ENCODE measurements at regions not wholly inside any gene's neighbourhood (a gene's known extent, or its start where the extent isn't known, plus 50 kb on each side); places are given as distances from the start of the nearest gene placed in this dataset.

- Histone ChIP-seq H3K36me3 (replicated peaks in 1 of 2; ENCODE audit: control insufficient read depth in 2 of 2, insufficient read depth in 2 of 2, low read length in 2 of 2) (no peaks in the 10 kb centered on the region), H3K4me2 (ENCODE audit: insufficient read depth, low read length, poor library complexity, severe bottlenecking) (no peak overlapping the region), H3K23ac (ENCODE audit: low read depth, low read length, poor library complexity) (no peak overlapping the region), H2AFZ (ENCODE audit: low read length) (no peak overlapping the region), H2BK15ac (ENCODE audit: low read length) (no peak overlapping the region), H2BK12ac (ENCODE audit: low read length) (no peak overlapping the region), H3K4me1 (ENCODE audit: control insufficient read depth in 2 of 2, insufficient read depth in 1 of 2, low read depth in 1 of 2, low read length in 2 of 2) (no peaks in the 10 kb centered on the region), H3K79me1 (ENCODE audit: low read depth, low read length) (no peaks in the 10 kb centered on the region), H3K27me3 (ENCODE audit: control insufficient read depth in 3 of 3, insufficient read depth in 3 of 3, low read depth in 1 of 3, low read length in 3 of 3) (no peaks in the 10 kb centered on the region), H3K9me3 (replicated peaks in 1 of 2; ENCODE audit: control insufficient read depth in 2 of 2, insufficient read depth in 1 of 2, low read depth in 1 of 2, low read length in 2 of 2) (no peaks in the 10 kb centered on the region), H3K27ac (replicated peaks; ENCODE audit: low read length) (no peak overlapping the region), H3K9ac (ENCODE audit: low read depth, low read length, poor library complexity) (no peak overlapping the region), H2BK5ac (ENCODE audit: low read length) (no peak overlapping the region), H2AK5ac (ENCODE audit: low read depth, low read length) (no peak overlapping the region), H4K8ac (ENCODE audit: low read depth, low read length) (no peak overlapping the region), H3K18ac (ENCODE audit: low read length) (no peak overlapping the region), H4K91ac (ENCODE audit: low read depth, low read length, poor library complexity) (no peak overlapping the region), H3K4me3 (ENCODE audit: low read length in 2 of 2) (no peak overlapping the region), H3K14ac (ENCODE audit: low read length) (no peak overlapping the region), H3K4ac (ENCODE audit: low read length) (no peak overlapping the region), H2BK120ac (ENCODE audit: low read depth, low read length) (no peak overlapping the region)
- no CpG with 5 or more reads among the region's 1 CpG for WGBS, 2 donors (ENCODE audit: extremely low coverage in 2 of 2, insufficient read length in 2 of 2, insufficient replicate concordance in 1 of 2)
- DNase-seq (ENCODE audit: low spot score), result no peak
Measured at GRCh38 chr11:23673366-23673765, 813.1 kb upstream of the CCDC179 start.

GRCh38 chr11:23674866-23675265, 814.6 kb upstream of the CCDC179 start:
- no peak overlapping the region for H3K4ac ChIP-seq (ENCODE audit: low read length)
- H3K36me3 ChIP-seq (replicated peaks in 1 of 2; ENCODE audit: control insufficient read depth in 2 of 2, insufficient read depth in 2 of 2, low read length in 2 of 2), result no peaks in the 10 kb centered on the region
- no peak overlapping the region for H4K91ac ChIP-seq (ENCODE audit: low read depth, low read length, poor library complexity)
- no peak overlapping the region for H3K27ac ChIP-seq (replicated peaks; ENCODE audit: low read length)
- no peak overlapping the region for H2BK5ac ChIP-seq (ENCODE audit: low read length)
- DNase-seq (ENCODE audit: low spot score), result no peak
- no peaks in the 10 kb centered on the region for H3K79me1 ChIP-seq (ENCODE audit: low read depth, low read length)
- H3K18ac ChIP-seq (ENCODE audit: low read length), result no peak overlapping the region
- peaks cover 0 to 2% of the 10 kb centered on the region in 2 donors for H3K4me1 ChIP-seq (ENCODE audit: control insufficient read depth in 2 of 2, insufficient read depth in 1 of 2, low read depth in 1 of 2, low read length in 2 of 2)
- H3K27me3 ChIP-seq (ENCODE audit: control insufficient read depth in 3 of 3, insufficient read depth in 3 of 3, low read depth in 1 of 3, low read length in 3 of 3), result peaks cover 0 to 1% (median 0%) of the 10 kb centered on the region in 3 experiments
- H3K9ac ChIP-seq (ENCODE audit: low read depth, low read length, poor library complexity), result no peak overlapping the region
- no peak overlapping the region for H3K4me3 ChIP-seq (ENCODE audit: low read length in 2 of 2)
- no peak overlapping the region for H2BK120ac ChIP-seq (ENCODE audit: low read depth, low read length)
- no peak overlapping the region for H2AK5ac ChIP-seq (ENCODE audit: low read depth, low read length)
- H2BK15ac ChIP-seq (ENCODE audit: low read length), result no peak overlapping the region
- no peak overlapping the region for H2BK12ac ChIP-seq (ENCODE audit: low read length)
- no peaks in the 10 kb centered on the region for H3K9me3 ChIP-seq (replicated peaks in 1 of 2; ENCODE audit: control insufficient read depth in 2 of 2, insufficient read depth in 1 of 2, low read depth in 1 of 2, low read length in 2 of 2)
- no peak overlapping the region for H4K8ac ChIP-seq (ENCODE audit: low read depth, low read length)
- no peak overlapping the region for H2AFZ ChIP-seq (ENCODE audit: low read length)
- no peak overlapping the region for H3K23ac ChIP-seq (ENCODE audit: low read depth, low read length, poor library complexity)
- no peak overlapping the region for H3K4me2 ChIP-seq (ENCODE audit: insufficient read depth, low read length, poor library complexity, severe bottlenecking)
- H3K14ac ChIP-seq (ENCODE audit: low read length), result no peak overlapping the region

GRCh38 chr11:23679041-23679440, 817.8 kb upstream of the LUZP2 start:
- no peak overlapping the region for H3K9ac ChIP-seq (ENCODE audit: low read depth, low read length, poor library complexity)
- H3K4me1 ChIP-seq (ENCODE audit: control insufficient read depth in 2 of 2, insufficient read depth in 1 of 2, low read depth in 1 of 2, low read length in 2 of 2), result peaks cover 0 to 2% of the 10 kb centered on the region in 2 donors
- no peak overlapping the region for H4K91ac ChIP-seq (ENCODE audit: low read depth, low read length, poor library complexity)
- no peaks in the 10 kb centered on the region for H3K36me3 ChIP-seq (replicated peaks in 1 of 2; ENCODE audit: control insufficient read depth in 2 of 2, insufficient read depth in 2 of 2, low read length in 2 of 2)
- H3K18ac ChIP-seq (ENCODE audit: low read length), result peak overlapping the region; percentile 27
- no peaks in the 10 kb centered on the region for H3K79me1 ChIP-seq (ENCODE audit: low read depth, low read length)
- H2AFZ ChIP-seq (ENCODE audit: low read length), result no peak overlapping the region
- no peaks in the 10 kb centered on the region for H3K9me3 ChIP-seq (replicated peaks in 1 of 2; ENCODE audit: control insufficient read depth in 2 of 2, insufficient read depth in 1 of 2, low read depth in 1 of 2, low read length in 2 of 2)
- no peak overlapping the region for H3K4me3 ChIP-seq (ENCODE audit: low read length in 2 of 2)
- no peak overlapping the region for H3K4ac ChIP-seq (ENCODE audit: low read length)
- H3K23ac ChIP-seq (ENCODE audit: low read depth, low read length, poor library complexity), result no peak overlapping the region
- H3K4me2 ChIP-seq (ENCODE audit: insufficient read depth, low read length, poor library complexity, severe bottlenecking), result no peak overlapping the region
- H3K14ac ChIP-seq (ENCODE audit: low read length), result peak overlapping the region; percentile 89
- no peak overlapping the region for H2BK15ac ChIP-seq (ENCODE audit: low read length)
- H2BK12ac ChIP-seq (ENCODE audit: low read length), result no peak overlapping the region
- WGBS, 2 donors (ENCODE audit: extremely low coverage in 2 of 2, insufficient read length in 2 of 2, insufficient replicate concordance in 1 of 2), result no CpG with 5 or more reads among the region's 1 CpG
- no peak overlapping the region for H2BK5ac ChIP-seq (ENCODE audit: low read length)
- no peak overlapping the region for H4K8ac ChIP-seq (ENCODE audit: low read depth, low read length)
- peak overlapping the region; percentile 70 for H2AK5ac ChIP-seq (ENCODE audit: low read depth, low read length)
- H2BK120ac ChIP-seq (ENCODE audit: low read depth, low read length), result no peak overlapping the region
- DNase-seq (ENCODE audit: low spot score), result no peak
- H3K27ac ChIP-seq (replicated peaks; ENCODE audit: low read length), result no peak overlapping the region
- peaks cover 0 to 1% (median 0%) of the 10 kb centered on the region in 3 experiments for H3K27me3 ChIP-seq (ENCODE audit: control insufficient read depth in 3 of 3, insufficient read depth in 3 of 3, low read depth in 1 of 3, low read length in 3 of 3)

- H3K9me3 ChIP-seq (replicated peaks in 1 of 2; ENCODE audit: control insufficient read depth in 2 of 2, insufficient read depth in 1 of 2, low read depth in 1 of 2, low read length in 2 of 2), result no peaks in the 10 kb centered on the region
- H2BK12ac ChIP-seq (ENCODE audit: low read length), result no peak overlapping the region
- no peak overlapping the region for H4K91ac ChIP-seq (ENCODE audit: low read depth, low read length, poor library complexity)
- no peak overlapping the region for H3K4ac ChIP-seq (ENCODE audit: low read length)
- H3K14ac ChIP-seq (ENCODE audit: low read length), result no peak overlapping the region
- peaks cover 0 to 2% of the 10 kb centered on the region in 2 donors for H3K4me1 ChIP-seq (ENCODE audit: control insufficient read depth in 2 of 2, insufficient read depth in 1 of 2, low read depth in 1 of 2, low read length in 2 of 2)
- no peak for DNase-seq (ENCODE audit: low spot score)
- H2BK120ac ChIP-seq (ENCODE audit: low read depth, low read length), result no peak overlapping the region
- H3K27me3 ChIP-seq (ENCODE audit: control insufficient read depth in 3 of 3, insufficient read depth in 3 of 3, low read depth in 1 of 3, low read length in 3 of 3), result peaks cover 0 to 1% (median 0%) of the 10 kb centered on the region in 3 experiments
- H3K4me3 ChIP-seq (ENCODE audit: low read length in 2 of 2), result no peak overlapping the region
- H3K27ac ChIP-seq (replicated peaks; ENCODE audit: low read length), result no peak overlapping the region
- H2BK15ac ChIP-seq (ENCODE audit: low read length), result no peak overlapping the region
- no peak overlapping the region for H2AK5ac ChIP-seq (ENCODE audit: low read depth, low read length)
- no peak overlapping the region for H2BK5ac ChIP-seq (ENCODE audit: low read length)
- H3K4me2 ChIP-seq (ENCODE audit: insufficient read depth, low read length, poor library complexity, severe bottlenecking), result no peak overlapping the region
- H3K18ac ChIP-seq (ENCODE audit: low read length), result no peak overlapping the region
- H2AFZ ChIP-seq (ENCODE audit: low read length), result peak overlapping the region; percentile 66
- no peak overlapping the region for H3K23ac ChIP-seq (ENCODE audit: low read depth, low read length, poor library complexity)
- H3K9ac ChIP-seq (ENCODE audit: low read depth, low read length, poor library complexity), result no peak overlapping the region
- no peaks in the 10 kb centered on the region for H3K36me3 ChIP-seq (replicated peaks in 1 of 2; ENCODE audit: control insufficient read depth in 2 of 2, insufficient read depth in 2 of 2, low read length in 2 of 2)
- H3K79me1 ChIP-seq (ENCODE audit: low read depth, low read length), result no peaks in the 10 kb centered on the region
- H4K8ac ChIP-seq (ENCODE audit: low read depth, low read length), result no peak overlapping the region
- no CpG with 5 or more reads among the region's 10 CpGs for WGBS, 2 donors (ENCODE audit: extremely low coverage in 2 of 2, insufficient read length in 2 of 2, insufficient replicate concordance in 1 of 2)
Measured at GRCh38 chr11:23679981-23680380, 816.9 kb upstream of the LUZP2 start.
